Psoas muscle (tissue), 7 donors: ENCODE measurements at regions not wholly inside any gene's neighbourhood (a gene's known extent, or its start where the extent isn't known, plus 50 kb on each side); places are given as distances from the start of the nearest gene placed in this dataset.
A peak's percentile ranks its signal among the peaks of the same experiment; 100 is the strongest.

Source experiments
- ATAC-seq, 4 donors: fragments of 200-7000 bp; cut with Tn5 transposase; one replicate each; pipeline ENCODE4 v1.9.1; 2020; ENCODE audit warnings: moderate library complexity in 3 of 4, mild to moderate bottlenecking in 2 of 4
- DNase-seq, 2 donors: peaks; one replicate each; pipeline ENCODE4 v3.0.0-alpha.2; 2020
- H3K27ac ChIP-seq: fragments of 200-600 bp; one replicate; pipeline ENCODE4 v1.8.0; 2022
- H3K27me3 ChIP-seq, 3 donors: fragments of 200-600 bp in 1 of 3; one replicate each; pipeline versions ENCODE4 v1.6.1 to v1.8.0; 2013 to 2022; ENCODE audit warnings: low read length in 2 of 3, mild to moderate bottlenecking in 2 of 3, moderate library complexity in 1 of 3; ENCODE audit not compliant: insufficient read depth in 3 of 3
- H3K36me3 ChIP-seq, 2 donors: fragments of 200-600 bp in 1 of 2; one replicate each; pipeline versions ENCODE4 v1.6.1 to v1.8.0; 2013 to 2022; ENCODE audit warnings: low read depth in 1 of 2, mild to moderate bottlenecking in 1 of 2, moderate library complexity in 1 of 2; ENCODE audit not compliant: insufficient read depth in 1 of 2
- H3K4me1 ChIP-seq: fragments of 200-600 bp; one replicate; pipeline ENCODE4 v1.8.0; 2022
- H3K4me3 ChIP-seq: fragments of 200-600 bp; one replicate; pipeline ENCODE4 v1.8.0; 2022; ENCODE audit warnings: mild to moderate bottlenecking
- H3K9me3 ChIP-seq: fragments of 200-600 bp; one replicate; pipeline ENCODE4 v1.8.0; 2022
- WGBS, 3 donors: extraction: QIAGEN DNeasy Blood & Tissue Kit; methylation state at CpG; one replicate each; pipeline versions ENCODE4 v1.1.6 to v1.1.7; 2013; 5-methylcytosine and 5-hydroxymethylcytosine counted together
- intact Hi-C, 2 donors: fragments of 100-400 bp; cut with DNase I; formaldehyde crosslinking; loops; one replicate each; pipeline versions ENCODE4 v1.11.0 to v1.14.2; 2022
- TF ChIP-seq, protein P1 (sequence below): fragments of 200-600 bp; IDR thresholded peaks from one replicate; pipeline ENCODE4 v1.8.0; 2022; ENCODE audit warnings: antibody characterized with exemption
- donor health status: healthy with polysubstance abuse.
- donor health status: DM: no; HTN: no; CAD: no; lungs with moderate emphysema.
- donor health status: Bipolar disorder and iron deficiency.
- donor health status: healthy.
- donor health status: DM: yes; HTN: yes; CAD: no.
- donor health status: DM: no; HTN: no; CAD: no.
- donor health status: DM: yes; HTN: yes; CAD: no.

DNA sequence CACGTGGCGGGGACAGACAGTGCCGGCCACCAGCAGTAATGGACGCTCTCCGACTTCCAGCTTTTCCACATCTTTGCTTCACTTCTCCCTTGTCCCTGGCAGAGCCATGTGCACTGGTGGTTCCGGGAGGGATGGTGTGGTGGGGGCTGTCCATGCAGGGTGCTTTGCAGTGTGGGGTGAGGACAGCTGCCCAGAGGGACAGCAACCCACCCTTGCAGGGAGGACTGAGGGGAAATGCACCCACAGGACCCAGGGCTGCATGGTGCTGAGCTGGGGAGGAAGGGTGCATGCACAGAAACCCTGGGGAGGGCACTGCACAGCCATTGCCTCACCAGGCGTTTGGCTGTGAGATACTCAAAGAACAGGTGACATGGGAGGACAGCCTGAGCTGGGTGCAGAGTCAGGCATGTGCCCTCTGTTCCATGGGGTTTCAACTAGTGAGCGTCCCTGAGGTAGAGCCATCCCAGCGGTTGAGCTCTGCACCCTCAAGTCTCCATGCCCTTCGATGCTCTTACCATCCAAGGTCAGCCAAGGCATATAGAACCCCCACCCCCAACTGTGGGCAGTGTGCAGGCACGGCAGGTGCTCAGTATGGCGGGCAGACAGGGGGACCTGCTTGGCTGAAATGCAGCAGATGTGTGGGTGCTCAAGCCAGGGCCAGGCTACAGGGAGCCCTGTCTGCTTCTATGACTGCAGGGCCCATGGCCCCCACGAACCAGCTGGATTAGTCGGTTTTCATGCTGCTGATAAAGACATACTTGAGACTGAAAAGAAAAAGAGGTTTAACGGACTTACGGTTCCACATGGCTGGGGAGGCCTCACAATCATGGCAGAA is 239.7 kb downstream of the TTLL2 start:
- intact Hi-C loops: no loop called here
- ATAC-seq (no peak), DNase-seq (no peak)
- Histone ChIP-seq H3K9me3 (no peaks in the 10 kb centered on the region), H3K27me3 (peaks cover 0 to 2% (median 0%) of the 10 kb centered on the region in 3 donors), H3K27ac (no peak overlapping the region), H3K4me1 (peaks cover 9% of the 10 kb centered on the region), H3K36me3 (no peaks in the 10 kb centered on the region), H3K4me3 (no peak overlapping the region)
- WGBS, 3 donors: 94 to 97% (median 95%) methylated on average over 16 of the region's 16 CpGs
- TF ChIP-seq, protein P1, sequence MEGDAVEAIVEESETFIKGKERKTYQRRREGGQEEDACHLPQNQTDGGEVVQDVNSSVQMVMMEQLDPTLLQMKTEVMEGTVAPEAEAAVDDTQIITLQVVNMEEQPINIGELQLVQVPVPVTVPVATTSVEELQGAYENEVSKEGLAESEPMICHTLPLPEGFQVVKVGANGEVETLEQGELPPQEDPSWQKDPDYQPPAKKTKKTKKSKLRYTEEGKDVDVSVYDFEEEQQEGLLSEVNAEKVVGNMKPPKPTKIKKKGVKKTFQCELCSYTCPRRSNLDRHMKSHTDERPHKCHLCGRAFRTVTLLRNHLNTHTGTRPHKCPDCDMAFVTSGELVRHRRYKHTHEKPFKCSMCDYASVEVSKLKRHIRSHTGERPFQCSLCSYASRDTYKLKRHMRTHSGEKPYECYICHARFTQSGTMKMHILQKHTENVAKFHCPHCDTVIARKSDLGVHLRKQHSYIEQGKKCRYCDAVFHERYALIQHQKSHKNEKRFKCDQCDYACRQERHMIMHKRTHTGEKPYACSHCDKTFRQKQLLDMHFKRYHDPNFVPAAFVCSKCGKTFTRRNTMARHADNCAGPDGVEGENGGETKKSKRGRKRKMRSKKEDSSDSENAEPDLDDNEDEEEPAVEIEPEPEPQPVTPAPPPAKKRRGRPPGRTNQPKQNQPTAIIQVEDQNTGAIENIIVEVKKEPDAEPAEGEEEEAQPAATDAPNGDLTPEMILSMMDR: no peak

DNA sequence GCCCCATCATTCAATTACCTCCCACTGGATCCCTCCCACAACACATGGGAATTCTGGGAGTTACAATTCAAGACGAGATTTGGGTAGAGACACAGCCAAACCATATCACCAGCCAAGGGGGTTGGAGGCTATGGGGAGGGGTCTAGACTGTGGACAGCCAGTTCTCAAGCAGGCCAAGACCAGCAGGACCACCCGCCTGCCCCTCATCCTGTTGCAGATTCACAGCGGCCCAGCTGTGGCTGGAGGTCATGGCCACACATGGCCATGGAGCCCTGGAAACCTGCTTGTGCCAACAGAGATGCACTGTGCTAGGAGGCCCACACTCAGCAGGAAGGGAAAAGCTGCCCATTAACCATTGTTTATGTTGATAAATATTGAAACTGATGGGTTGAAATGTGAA is 240.5 kb downstream of the TTLL2 start:
- Histone ChIP-seq H3K9me3 (no peaks in the 10 kb centered on the region), H3K27me3 (peaks cover 0 to 2% (median 0%) of the 10 kb centered on the region in 3 donors), H3K4me1 (peaks cover 9% of the 10 kb centered on the region), H3K27ac (no peak overlapping the region), H3K4me3 (no peak overlapping the region), H3K36me3 (no peaks in the 10 kb centered on the region)
- TF ChIP-seq, protein P1: no peak
- intact Hi-C loops: no loop called here
- 79 to 94% (median 92%) methylated on average over 3 of the region's 3 CpGs for WGBS, 3 donors
- DNase-seq (no peak), ATAC-seq (no peak)

DNA sequence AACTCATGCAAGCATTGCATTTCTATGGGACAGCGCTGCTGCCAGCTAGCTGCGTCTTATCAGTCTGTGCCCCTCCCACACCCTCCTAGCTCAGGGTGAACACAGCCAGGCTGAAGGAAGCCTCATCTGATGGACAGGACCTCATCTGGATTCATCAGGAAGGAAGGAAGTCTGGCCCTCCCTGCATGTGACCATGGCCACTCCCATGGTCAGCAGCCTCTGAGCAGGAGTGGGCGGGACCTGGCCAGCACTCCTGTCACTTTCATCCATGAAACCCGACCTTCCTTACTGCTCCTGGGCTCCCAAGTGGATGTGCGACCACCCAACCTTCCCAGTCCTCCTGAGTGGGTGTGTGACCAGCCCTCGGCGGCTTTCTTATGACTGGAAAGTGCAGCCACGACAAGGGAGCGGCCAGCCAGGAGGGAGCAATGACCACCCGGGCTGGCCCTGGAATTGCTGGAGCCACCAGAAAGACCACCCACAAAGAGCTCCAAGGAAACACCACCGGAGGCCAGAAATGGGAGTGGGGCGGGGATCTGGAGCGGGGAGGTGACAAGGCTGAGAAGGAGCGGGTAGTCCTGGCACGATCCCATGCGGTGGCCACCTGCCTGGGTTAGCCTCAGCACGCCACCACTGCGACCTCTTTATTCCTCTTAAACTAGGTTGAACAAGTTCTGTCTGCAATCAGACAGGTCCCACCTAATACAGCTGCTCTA is 241.2 kb downstream of the TTLL2 start:
- Histone ChIP-seq H3K36me3 (no peaks in the 10 kb centered on the region), H3K4me1 (peaks cover 9% of the 10 kb centered on the region), H3K27ac (no peak overlapping the region), H3K9me3 (no peaks in the 10 kb centered on the region), H3K27me3 (peaks cover 0 to 2% (median 0%) of the 10 kb centered on the region in 3 donors), H3K4me3 (no peak overlapping the region)
- TF ChIP-seq, protein P1: no peak
- peak in 3 of 4 donors; percentile 53 to 57 (median 54) for ATAC-seq
- DNase-seq: no peak
- intact Hi-C loops: no loop called here
- WGBS, 3 donors: 48 to 63% (median 53%) methylated on average over 18 of the region's 18 CpGs

DNA sequence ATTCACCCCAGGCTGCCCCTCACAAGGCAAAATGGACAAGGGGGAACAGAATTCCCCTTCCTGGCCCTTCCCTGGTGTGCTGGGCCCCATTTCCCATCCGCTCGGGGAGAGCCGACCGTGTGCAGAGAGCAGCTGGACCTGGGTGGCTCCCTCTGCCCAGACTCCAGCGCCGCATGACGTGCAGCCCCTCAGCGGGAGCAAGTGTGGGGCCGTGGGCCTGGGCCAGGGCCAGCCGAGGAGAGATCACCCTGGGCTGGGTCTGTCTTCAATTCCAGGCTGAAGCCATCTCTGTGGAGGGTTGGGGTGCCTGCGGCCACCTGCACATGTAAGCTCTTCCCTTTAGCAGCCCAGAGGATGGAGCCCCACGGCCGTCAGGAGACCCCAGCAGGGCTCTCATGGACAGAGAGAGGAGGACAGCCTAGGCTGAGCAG is 241.8 kb downstream of the TTLL2 start:
- intact Hi-C loops: no loop called here

More for the DNA sequence above, 241.8 kb downstream of the TTLL2 start:
- 47 to 68% (median 57%) methylated on average over 13 of the region's 13 CpGs for WGBS, 3 donors
- ATAC-seq: peak in 2 of 4 donors; percentile 22 to 37
- Histone ChIP-seq H3K9me3 (no peaks in the 10 kb centered on the region), H3K36me3 (no peaks in the 10 kb centered on the region), H3K27me3 (peaks cover 0 to 2% (median 0%) of the 10 kb centered on the region in 3 donors), H3K4me3 (no peak overlapping the region), H3K27ac (no peak overlapping the region), H3K4me1 (peaks cover 9% of the 10 kb centered on the region)
- DNase-seq: no peak
- TF ChIP-seq, protein P1: no peak
